ENCODE measurements at regions not wholly inside any gene's neighbourhood (a gene's known extent, or its start where the extent isn't known, plus 50 kb on each side); places are given as distances from the start of the nearest gene placed in this dataset.

DNA sequence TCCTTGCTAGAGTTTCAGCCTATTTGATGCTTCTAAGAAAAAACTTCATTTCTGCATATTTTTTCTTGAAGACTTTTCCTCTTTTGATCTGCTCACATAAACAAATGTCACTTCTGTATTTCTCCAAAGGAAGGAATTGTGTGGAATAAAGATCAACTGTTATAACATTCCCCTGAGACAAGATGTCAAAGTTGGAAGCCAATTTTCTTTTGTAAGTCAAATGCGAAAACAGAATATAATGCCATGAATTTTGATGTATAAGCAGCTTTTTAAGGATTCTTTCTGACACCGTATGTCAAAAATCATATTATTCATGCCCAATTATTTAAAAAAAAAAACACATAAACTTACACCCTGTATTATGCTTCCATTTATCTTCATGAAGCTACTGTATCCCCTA, 70.3 kb upstream of the NHSL1 start:
- no peaks in the 10 kb centered on the region for H3K4me1 ChIP-seq
- H3K4me3 ChIP-seq (ENCODE audit: low read depth, low read length): no peak overlapping the region
- no peaks in the 10 kb centered on the region for H3K36me3 ChIP-seq
- TF ChIP-seq, protein P1, sequence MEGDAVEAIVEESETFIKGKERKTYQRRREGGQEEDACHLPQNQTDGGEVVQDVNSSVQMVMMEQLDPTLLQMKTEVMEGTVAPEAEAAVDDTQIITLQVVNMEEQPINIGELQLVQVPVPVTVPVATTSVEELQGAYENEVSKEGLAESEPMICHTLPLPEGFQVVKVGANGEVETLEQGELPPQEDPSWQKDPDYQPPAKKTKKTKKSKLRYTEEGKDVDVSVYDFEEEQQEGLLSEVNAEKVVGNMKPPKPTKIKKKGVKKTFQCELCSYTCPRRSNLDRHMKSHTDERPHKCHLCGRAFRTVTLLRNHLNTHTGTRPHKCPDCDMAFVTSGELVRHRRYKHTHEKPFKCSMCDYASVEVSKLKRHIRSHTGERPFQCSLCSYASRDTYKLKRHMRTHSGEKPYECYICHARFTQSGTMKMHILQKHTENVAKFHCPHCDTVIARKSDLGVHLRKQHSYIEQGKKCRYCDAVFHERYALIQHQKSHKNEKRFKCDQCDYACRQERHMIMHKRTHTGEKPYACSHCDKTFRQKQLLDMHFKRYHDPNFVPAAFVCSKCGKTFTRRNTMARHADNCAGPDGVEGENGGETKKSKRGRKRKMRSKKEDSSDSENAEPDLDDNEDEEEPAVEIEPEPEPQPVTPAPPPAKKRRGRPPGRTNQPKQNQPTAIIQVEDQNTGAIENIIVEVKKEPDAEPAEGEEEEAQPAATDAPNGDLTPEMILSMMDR (IDR thresholded peaks at IDR 0.05; ENCODE audit: low read depth, low read length): no peak
- H3K9me3 ChIP-seq: no peaks in the 10 kb centered on the region
- H3K27me3 ChIP-seq: peaks cover 50% of the 10 kb centered on the region
- no peak for DNase-seq

- no peak for DNase-seq
- H3K4me1 ChIP-seq: no peaks in the 10 kb centered on the region
- H3K4me3 ChIP-seq (ENCODE audit: low read depth, low read length): no peak overlapping the region
- H3K27me3 ChIP-seq: peaks cover 50% of the 10 kb centered on the region
- TF ChIP-seq, protein P1 (IDR thresholded peaks at IDR 0.05; ENCODE audit: low read depth, low read length): no peak
- H3K36me3 ChIP-seq: no peaks in the 10 kb centered on the region
- no peaks in the 10 kb centered on the region for H3K9me3 ChIP-seq
These were observed 70.9 kb upstream of the NHSL1 start for GRCh38 chr6:138569970-138570724.

- TF ChIP-seq, protein P1 (IDR thresholded peaks at IDR 0.05; ENCODE audit: low read depth, low read length): no peak
- Histone ChIP-seq H3K9me3 (no peaks in the 10 kb centered on the region), H3K27me3 (peaks cover 50% of the 10 kb centered on the region), H3K4me3 (ENCODE audit: low read depth, low read length) (no peak overlapping the region), H3K4me1 (no peaks in the 10 kb centered on the region), H3K36me3 (no peaks in the 10 kb centered on the region)
- DNase-seq: no peak
These were observed 71.4 kb upstream of the NHSL1 start for GRCh38 chr6:138570725-138571029.

- Histone ChIP-seq H3K4me3 (ENCODE audit: low read depth, low read length) (no peak overlapping the region), H3K9me3 (no peaks in the 10 kb centered on the region), H3K27me3 (peaks cover 50% of the 10 kb centered on the region), H3K4me1 (no peaks in the 10 kb centered on the region), H3K36me3 (no peaks in the 10 kb centered on the region)
- TF ChIP-seq, protein P1 (IDR thresholded peaks at IDR 0.05; ENCODE audit: low read depth, low read length): no peak
- DNase-seq: no peak
These were observed 71.9 kb upstream of the NHSL1 start for GRCh38 chr6:138571181-138571580.

DNA sequence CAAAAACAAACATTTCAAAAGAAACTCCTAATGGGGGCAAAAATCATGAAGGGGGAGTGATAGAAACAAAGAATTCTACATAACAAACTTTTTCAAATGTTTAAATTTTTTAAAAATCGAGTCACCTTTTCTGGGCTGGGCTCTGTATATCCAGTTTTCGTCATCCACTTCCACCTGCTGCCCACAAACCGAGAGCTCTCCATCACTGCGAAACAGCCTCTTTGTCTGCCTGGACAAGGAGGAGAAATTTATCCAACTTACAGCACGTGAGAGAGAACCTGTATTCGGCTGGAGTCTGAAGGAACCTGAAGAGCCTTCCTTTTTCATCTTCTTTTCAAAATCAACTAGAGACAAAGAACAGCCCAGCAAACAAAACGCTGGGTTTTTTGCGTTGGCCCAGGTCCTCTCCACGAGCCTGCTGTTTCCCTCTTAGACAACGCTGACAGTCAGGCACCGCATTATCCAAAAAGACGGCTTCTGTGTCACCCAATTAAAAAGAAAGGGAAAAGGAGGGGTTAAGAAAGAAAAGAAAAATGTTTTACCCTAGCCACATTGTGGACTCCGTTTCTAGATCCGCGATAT, 72.4 kb upstream of the NHSL1 start:
- no peak overlapping the region for H3K4me3 ChIP-seq (ENCODE audit: low read depth, low read length)
- TF ChIP-seq, protein P1 (IDR thresholded peaks at IDR 0.05; ENCODE audit: low read depth, low read length): no peak
- DNase-seq: no peak
- no peaks in the 10 kb centered on the region for H3K9me3 ChIP-seq
- no peaks in the 10 kb centered on the region for H3K36me3 ChIP-seq
- H3K27me3 ChIP-seq: peaks cover 50% of the 10 kb centered on the region
- H3K4me1 ChIP-seq: no peaks in the 10 kb centered on the region

- no peak overlapping the region for H3K4me3 ChIP-seq (ENCODE audit: low read depth, low read length)
- H3K4me1 ChIP-seq: no peaks in the 10 kb centered on the region
- peak; percentile 20 for DNase-seq
- H3K9me3 ChIP-seq: no peaks in the 10 kb centered on the region
- H3K36me3 ChIP-seq: no peaks in the 10 kb centered on the region
- TF ChIP-seq, protein P1 (IDR thresholded peaks at IDR 0.05; ENCODE audit: low read depth, low read length): no peak
- H3K27me3 ChIP-seq: peaks cover 50% of the 10 kb centered on the region
These were observed 73.0 kb upstream of the NHSL1 start for GRCh38 chr6:138572167-138572875.

Measured in BE2C (cell line).